ENCODE measurements at regions not wholly inside any gene's neighbourhood (a gene's known extent, or its start where the extent isn't known, plus 50 kb on each side); places are given as distances from the start of the nearest gene placed in this dataset.

DNA sequence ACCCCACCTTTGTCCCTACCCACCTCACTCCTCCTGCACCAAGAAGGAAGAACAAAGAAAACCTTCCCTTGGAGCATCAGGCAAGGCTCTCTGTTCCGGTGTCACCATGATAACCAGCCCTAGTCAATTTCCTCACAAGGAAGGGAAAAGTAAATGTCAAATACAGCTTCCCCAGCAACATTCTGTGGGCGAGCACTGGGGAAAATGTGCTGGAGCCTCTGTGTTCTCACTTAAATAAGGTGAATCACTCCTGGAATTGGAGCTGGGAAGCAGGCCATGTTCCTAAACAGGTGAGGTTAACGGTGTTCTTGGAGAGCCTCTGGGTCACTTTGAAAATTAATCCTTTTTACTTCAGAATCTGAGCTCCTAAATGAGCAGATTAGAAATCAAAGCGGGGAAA lies 427.9 kb upstream of the ERCC4 start:
- no peak overlapping the region for H2AFZ ChIP-seq (ENCODE audit: low read depth, low read length)
- no peaks in the 10 kb centered on the region for H3K36me3 ChIP-seq (ENCODE audit: insufficient read depth, low read length)
- H3K4me3 ChIP-seq (ENCODE audit: low read depth in 1 of 2, low read length in 2 of 2), result no peak overlapping the region
- DNase-seq (no peak), ATAC-seq (ENCODE audit: insufficient read depth, low read depth) (no peak)
- no peak overlapping the region for H3K4me2 ChIP-seq (ENCODE audit: insufficient read depth, low read length)
- H3K4me1 ChIP-seq (ENCODE audit: insufficient read depth, low read length), result no peaks in the 10 kb centered on the region
- TF ChIP-seq EZH2 (IDR thresholded peaks at IDR 0.05; ENCODE audit: borderline replicate concordance, low read depth, low read length, severe bottlenecking), result no peak
- TF ChIP-seq CTCF (IDR thresholded peaks at IDR 0.05; ENCODE audit: borderline replicate concordance, extremely low read depth, low read length, poor library complexity, severe bottlenecking), result no peak
- H3K9me3 ChIP-seq (ENCODE audit: insufficient read depth, low read length, severe bottlenecking), result no peaks in the 10 kb centered on the region
- H3K9ac ChIP-seq (ENCODE audit: low read depth, low read length), result no peak overlapping the region
- H3K27ac ChIP-seq (ENCODE audit: low read length), result no peak overlapping the region
- H3K79me2 ChIP-seq (ENCODE audit: insufficient read depth, low read length), result no peaks in the 10 kb centered on the region
- no peaks in the 10 kb centered on the region for H3K27me3 ChIP-seq (ENCODE audit: insufficient read depth, low read length, poor library complexity)
- no peaks in the 10 kb centered on the region for H4K20me1 ChIP-seq (ENCODE audit: insufficient read depth, low read length)

DNA sequence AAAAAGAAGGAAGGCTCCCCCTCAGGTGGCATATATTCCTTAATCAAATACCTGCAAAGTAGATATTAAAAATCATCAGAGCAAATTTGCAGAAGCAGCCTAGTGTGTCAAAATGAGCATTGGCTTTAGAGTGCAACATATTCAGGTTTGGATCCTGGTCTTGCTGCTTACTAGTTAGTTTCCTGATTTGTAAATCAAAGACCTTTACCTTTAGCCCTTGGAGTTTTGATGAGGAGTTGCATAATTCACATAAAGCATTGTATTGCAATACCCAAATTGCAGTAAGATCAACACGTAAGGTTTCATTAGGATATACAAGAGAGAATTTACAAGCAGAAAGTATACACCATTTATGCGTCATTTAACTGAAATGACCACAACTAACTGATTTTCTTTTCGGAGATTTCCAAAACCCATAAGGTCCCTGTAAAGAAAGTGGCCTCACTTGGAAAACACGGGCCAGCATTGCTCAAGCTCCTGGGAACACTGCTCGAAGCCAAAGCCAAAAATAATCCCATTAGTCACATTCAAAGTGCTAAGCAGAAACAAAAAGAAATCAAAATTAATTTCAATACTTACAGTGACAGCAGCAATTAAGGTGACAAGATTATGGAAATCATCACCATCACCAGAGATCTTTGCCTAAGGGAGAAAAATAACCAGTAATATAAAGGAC lies 415.9 kb upstream of the ERCC4 start:
- Histone ChIP-seq H3K4me2 (ENCODE audit: insufficient read depth, low read length) (no peak overlapping the region), H4K20me1 (ENCODE audit: insufficient read depth, low read length) (no peaks in the 10 kb centered on the region), H3K9ac (ENCODE audit: low read depth, low read length) (no peak overlapping the region), H3K4me3 (ENCODE audit: low read depth in 1 of 2, low read length in 2 of 2) (no peak overlapping the region), H3K27ac (ENCODE audit: low read length) (no peak overlapping the region), H3K79me2 (ENCODE audit: insufficient read depth, low read length) (no peaks in the 10 kb centered on the region), H2AFZ (ENCODE audit: low read depth, low read length) (no peak overlapping the region), H3K4me1 (ENCODE audit: insufficient read depth, low read length) (no peaks in the 10 kb centered on the region), H3K9me3 (ENCODE audit: insufficient read depth, low read length, severe bottlenecking) (no peaks in the 10 kb centered on the region), H3K27me3 (ENCODE audit: insufficient read depth, low read length, poor library complexity) (peaks cover 4% of the 10 kb centered on the region), H3K36me3 (ENCODE audit: insufficient read depth, low read length) (no peaks in the 10 kb centered on the region)
- TF ChIP-seq CTCF (IDR thresholded peaks at IDR 0.05; ENCODE audit: borderline replicate concordance, extremely low read depth, low read length, poor library complexity, severe bottlenecking) (no peak), EZH2 (IDR thresholded peaks at IDR 0.05; ENCODE audit: borderline replicate concordance, low read depth, low read length, severe bottlenecking) (no peak)
- no peak for DNase-seq
- ATAC-seq (ENCODE audit: insufficient read depth, low read depth), result no peak

DNA sequence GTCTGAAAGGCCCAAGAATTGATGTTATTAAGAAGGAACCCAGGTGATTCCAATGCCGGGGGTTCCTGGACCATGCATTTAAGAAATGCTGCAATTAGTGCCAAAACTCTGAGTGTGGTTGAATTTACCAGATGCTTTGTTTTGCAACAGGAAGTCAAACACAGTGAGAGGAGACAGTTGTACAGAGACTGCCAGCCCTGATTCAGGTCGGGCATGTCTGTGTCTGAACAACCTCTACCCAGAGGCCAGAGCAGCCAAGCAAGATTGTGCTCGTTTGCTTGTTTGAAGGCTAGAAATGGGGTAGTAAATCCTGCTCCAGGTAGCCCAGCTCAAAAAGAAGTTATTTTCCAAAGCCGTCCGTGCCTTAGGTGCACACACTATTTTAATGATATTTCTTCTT lies 412.4 kb upstream of the ERCC4 start:
- Histone ChIP-seq H4K20me1 (ENCODE audit: insufficient read depth, low read length) (no peaks in the 10 kb centered on the region), H3K4me1 (ENCODE audit: insufficient read depth, low read length) (no peaks in the 10 kb centered on the region), H3K4me2 (ENCODE audit: insufficient read depth, low read length) (no peak overlapping the region), H3K27ac (ENCODE audit: low read length) (no peak overlapping the region), H3K27me3 (ENCODE audit: insufficient read depth, low read length, poor library complexity) (peaks cover 4% of the 10 kb centered on the region), H3K36me3 (ENCODE audit: insufficient read depth, low read length) (no peaks in the 10 kb centered on the region), H2AFZ (ENCODE audit: low read depth, low read length) (no peak overlapping the region), H3K9ac (ENCODE audit: low read depth, low read length) (no peak overlapping the region), H3K4me3 (ENCODE audit: low read depth in 1 of 2, low read length in 2 of 2) (no peak overlapping the region), H3K9me3 (ENCODE audit: insufficient read depth, low read length, severe bottlenecking) (no peaks in the 10 kb centered on the region), H3K79me2 (ENCODE audit: insufficient read depth, low read length) (no peaks in the 10 kb centered on the region)
- DNase-seq (no peak), ATAC-seq (ENCODE audit: insufficient read depth, low read depth) (no peak)
- TF ChIP-seq EZH2 (IDR thresholded peaks at IDR 0.05; ENCODE audit: borderline replicate concordance, low read depth, low read length, severe bottlenecking) (no peak), CTCF (IDR thresholded peaks at IDR 0.05; ENCODE audit: borderline replicate concordance, extremely low read depth, low read length, poor library complexity, severe bottlenecking) (no peak)
